Fibroblast of the aortic adventitia (primary cell): ENCODE measurements at regions not wholly inside any gene's neighbourhood (a gene's known extent, or its start where the extent isn't known, plus 50 kb on each side); places are given as distances from the start of the nearest gene placed in this dataset.

Experiments
- DNase-seq: peaks from one replicate; pipeline ENCODE4 v3.0.0-alpha.2; 2010; ENCODE audit warnings: low read depth
- H3K4me3 ChIP-seq: 2 replicates; pipeline ENCODE4 v1.5.1; 2011; ENCODE audit warnings: low read depth, mild to moderate bottlenecking, control low read depth, low read length, moderate library complexity
- TF ChIP-seq, protein P1 (sequence below): IDR thresholded peaks from 2 replicates; pipeline ENCODE4 v1.5.1; 2011; ENCODE audit warnings: mild to moderate bottlenecking, low read length, control low read depth, inconsistent platforms; ENCODE audit not compliant: insufficient read depth

GRCh38 chr1:60826320-60827094 is 255.9 kb upstream of the NFIA start:
- no peak for DNase-seq
- TF ChIP-seq, protein P1, sequence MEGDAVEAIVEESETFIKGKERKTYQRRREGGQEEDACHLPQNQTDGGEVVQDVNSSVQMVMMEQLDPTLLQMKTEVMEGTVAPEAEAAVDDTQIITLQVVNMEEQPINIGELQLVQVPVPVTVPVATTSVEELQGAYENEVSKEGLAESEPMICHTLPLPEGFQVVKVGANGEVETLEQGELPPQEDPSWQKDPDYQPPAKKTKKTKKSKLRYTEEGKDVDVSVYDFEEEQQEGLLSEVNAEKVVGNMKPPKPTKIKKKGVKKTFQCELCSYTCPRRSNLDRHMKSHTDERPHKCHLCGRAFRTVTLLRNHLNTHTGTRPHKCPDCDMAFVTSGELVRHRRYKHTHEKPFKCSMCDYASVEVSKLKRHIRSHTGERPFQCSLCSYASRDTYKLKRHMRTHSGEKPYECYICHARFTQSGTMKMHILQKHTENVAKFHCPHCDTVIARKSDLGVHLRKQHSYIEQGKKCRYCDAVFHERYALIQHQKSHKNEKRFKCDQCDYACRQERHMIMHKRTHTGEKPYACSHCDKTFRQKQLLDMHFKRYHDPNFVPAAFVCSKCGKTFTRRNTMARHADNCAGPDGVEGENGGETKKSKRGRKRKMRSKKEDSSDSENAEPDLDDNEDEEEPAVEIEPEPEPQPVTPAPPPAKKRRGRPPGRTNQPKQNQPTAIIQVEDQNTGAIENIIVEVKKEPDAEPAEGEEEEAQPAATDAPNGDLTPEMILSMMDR, result no peak
- no peak overlapping the region for H3K4me3 ChIP-seq

GRCh38 chr1:60825593-60825992 is 256.8 kb upstream of the NFIA start:
- DNase-seq, result no peak
- TF ChIP-seq, protein P1, result no peak
- H3K4me3 ChIP-seq, result no peak overlapping the region

DNA sequence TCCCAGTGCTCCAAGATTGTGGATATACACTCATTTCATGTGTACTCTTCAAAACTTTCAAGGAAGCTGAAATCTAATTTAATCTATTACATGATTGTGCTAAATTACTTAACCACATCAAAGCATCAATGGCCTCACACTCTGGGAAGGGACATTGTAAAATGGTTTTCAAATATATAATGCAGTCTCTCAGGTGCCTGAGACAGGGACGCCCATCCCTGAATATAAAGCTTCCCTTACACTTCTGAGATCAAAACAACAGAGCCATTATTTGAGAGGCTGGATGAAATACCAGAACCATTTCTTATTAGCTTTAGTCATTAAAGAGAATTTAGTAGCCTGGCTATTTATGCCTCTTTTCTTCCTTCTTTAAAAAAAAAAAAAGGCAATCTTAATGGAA is 259.2 kb upstream of the NFIA start:
- TF ChIP-seq, protein P1, result no peak
- H3K4me3 ChIP-seq, result no peak overlapping the region
- no peak for DNase-seq

DNA sequence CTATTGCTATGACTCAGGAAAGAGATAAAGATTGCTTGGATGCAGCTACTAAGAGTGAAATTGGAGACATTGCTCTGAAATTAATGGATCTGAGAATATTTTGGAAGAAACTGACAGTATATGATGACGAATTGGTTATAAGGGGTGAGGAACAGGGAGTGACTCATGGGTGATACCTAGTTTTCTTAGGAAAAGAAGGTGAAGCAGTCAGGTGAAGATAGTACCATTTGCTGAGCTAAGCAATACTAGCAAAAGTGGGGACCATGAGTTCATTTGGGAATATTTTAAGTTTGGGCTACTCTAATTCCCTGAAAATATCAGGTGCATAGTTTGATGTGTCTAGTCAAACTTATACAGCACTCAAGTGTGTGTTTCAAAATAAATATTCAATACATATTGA is 260.1 kb upstream of the NFIA start:
- no peak for DNase-seq
- TF ChIP-seq, protein P1, result no peak
- no peak overlapping the region for H3K4me3 ChIP-seq

- no peak for DNase-seq
- TF ChIP-seq, protein P1, result no peak
- H3K4me3 ChIP-seq, result no peak overlapping the region
These were observed 261.2 kb upstream of the NFIA start for GRCh38 chr1:60821156-60821555.

DNA sequence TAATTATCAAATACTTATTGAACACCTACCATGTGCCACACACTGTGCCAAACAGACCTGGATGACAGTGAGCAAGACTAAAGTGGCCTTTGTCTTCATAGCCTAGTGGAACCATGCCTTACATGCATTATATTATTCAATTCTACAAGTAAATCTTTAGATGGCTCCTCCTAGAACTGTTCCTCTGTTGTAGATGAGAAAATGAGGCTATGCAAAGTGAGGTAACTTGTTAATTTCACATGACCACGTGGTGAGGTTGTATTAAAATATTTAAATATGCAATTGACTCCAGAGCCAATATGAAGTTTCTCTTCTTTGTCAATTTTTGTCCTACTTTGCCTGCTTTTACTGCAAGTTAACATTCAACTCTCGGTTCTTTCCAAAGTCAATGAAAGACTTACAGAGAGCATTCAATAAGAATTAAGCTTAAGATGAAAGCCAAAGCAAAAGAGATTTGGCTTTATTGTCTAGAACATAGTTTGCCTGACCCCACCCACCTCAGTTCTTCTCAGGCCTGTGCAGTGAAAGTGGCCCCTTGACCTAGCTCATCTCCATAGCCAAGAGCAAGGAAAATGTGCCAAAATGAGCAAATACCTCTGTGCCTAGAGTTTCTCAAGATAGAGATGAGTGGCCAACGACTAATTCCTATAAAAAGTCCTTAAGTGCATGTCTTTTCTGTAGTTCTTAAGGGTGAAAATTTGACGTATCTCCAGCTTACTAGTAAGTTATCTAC is 263.2 kb upstream of the NFIA start:
- H3K4me3 ChIP-seq, result no peak overlapping the region
- no peak for DNase-seq
- TF ChIP-seq, protein P1, result no peak
